ENCODE measurements at regions not wholly inside any gene's neighbourhood (a gene's known extent, or its start where the extent isn't known, plus 50 kb on each side); places are given as distances from the start of the nearest gene placed in this dataset.

DNA sequence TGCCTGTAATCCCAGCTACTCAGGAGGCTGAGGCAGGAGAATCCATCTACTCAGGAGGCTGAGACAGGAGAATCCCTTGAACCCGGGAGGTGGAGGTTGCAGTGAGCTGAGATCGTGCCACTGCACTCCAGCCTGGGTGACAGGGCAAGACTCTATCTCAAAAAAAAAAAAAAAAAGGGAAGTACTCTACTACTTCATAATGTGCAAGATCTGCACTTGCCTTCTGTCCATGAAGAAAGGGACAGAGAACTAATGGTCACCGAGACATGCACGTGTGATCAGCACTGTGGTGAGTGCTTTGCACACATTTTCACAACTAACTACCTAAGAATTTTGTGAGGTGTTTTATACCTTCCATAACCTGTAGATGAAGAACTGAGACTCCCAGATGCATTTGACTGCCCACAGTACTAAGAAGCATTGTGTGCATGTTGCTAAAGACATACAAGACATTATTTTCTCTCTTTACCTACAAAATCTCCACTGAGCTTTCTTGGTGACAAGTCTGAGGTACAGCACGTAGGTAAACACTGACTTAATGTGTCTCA, 784.8 kb upstream of the ID2 start:
- DNase-seq (ENCODE audit: low spot score) = no peak

DNA sequence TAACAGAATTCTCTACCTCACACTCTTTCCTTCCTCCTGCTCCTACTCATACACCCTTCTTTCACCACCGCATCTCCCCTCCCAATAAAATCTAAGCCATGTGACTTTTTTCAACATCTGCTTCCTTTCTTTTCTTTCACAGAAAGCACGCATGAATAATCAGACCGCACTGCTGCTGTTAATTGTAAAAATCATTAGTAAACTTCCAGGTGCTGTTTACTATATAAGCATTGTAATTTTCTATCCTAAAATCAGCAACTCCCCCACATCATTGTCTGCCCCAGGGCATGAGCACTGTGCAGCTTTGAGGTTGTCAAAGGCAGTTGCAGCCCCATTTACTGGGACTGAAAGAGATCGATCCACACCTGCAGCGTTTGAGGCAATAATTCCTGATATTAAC, 782.6 kb upstream of the ID2 start:
- DNase-seq (ENCODE audit: low spot score) = no peak

DNA sequence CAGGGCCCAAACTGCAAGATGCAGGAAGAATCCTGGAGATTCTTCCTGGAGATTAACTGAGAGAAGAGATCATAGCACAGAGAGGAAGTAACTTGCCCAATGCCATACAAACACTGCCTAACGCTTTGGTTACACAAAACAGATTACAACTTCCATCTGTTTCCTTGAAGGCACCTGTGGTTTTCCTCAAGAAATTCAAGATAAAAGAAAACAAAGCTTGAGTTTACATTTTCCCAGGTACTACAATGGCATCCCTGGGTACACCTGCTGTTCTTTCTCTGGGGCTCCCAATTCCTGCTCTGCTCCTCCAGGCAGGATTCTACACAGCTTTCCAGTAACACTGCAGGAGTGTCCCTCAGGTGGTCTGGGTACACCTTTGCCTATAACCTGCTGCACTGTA, 781.9 kb upstream of the ID2 start:
- DNase-seq (ENCODE audit: low spot score) = no peak

DNA sequence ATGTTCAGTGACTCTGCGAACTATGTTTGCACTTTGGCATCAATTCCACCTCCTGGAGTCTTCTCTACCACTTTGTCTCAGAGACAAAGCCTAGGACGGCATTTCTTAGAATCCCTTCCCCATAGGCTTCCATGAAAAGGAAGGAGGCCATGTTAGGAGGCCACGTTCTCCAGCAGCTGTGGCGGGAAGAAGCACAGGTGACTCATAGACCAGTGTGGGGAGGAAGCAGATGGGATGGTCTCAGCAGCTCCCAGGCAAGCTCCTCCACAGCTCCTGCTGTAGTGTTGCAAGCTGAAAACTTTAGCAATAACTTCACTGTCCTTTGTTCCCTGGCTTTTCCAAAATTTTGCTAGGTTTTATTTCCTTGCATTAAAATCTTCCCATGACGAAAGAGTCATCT, 781.3 kb upstream of the ID2 start:
- DNase-seq (ENCODE audit: low spot score) = no peak

DNA sequence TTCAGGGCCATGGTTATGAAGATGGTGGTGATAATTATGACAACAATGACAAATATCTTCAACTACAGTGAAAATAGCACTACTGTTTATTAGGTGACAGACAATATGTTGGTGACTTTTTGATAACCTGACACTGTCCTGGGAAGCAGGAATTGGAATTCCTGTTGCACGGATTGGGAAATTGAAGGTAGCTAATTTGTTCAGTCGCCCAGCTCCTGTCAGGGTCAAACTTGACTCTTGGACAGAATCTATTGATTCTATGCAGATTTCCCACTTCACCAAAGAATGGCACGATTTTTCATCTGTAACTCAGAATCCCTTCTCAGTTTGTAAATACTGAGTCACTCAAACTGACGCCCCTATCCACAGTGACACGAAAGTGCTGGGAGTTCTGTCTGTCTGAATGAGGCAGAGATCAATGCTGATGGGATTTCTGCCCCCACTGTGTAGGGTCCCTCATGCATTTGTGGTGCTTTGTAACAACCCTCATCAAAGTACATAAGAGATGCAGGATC, 779.5 kb upstream of the ID2 start:
- no peak for DNase-seq (ENCODE audit: low spot score)

DNA sequence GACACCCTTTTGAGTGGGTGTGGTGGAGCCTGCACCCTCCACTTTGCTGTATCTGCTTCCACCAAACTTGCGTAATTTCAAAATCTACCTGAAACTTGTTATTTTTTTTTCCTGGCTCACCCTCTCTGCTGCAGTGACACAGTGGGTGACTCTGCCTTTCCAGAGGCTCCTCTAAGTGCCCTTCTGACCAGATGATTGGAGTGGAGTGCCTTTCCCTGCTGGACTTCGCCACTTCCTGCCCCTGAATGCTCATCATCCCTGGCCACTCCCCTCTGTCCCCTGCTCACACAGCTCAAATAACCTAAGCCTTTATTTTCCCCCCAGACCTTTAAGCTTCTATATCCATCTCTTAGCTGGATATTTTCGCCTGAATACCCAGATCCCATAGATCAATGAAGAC, 777.5 kb upstream of the ID2 start:
- DNase-seq (ENCODE audit: low spot score) = no peak

DNA sequence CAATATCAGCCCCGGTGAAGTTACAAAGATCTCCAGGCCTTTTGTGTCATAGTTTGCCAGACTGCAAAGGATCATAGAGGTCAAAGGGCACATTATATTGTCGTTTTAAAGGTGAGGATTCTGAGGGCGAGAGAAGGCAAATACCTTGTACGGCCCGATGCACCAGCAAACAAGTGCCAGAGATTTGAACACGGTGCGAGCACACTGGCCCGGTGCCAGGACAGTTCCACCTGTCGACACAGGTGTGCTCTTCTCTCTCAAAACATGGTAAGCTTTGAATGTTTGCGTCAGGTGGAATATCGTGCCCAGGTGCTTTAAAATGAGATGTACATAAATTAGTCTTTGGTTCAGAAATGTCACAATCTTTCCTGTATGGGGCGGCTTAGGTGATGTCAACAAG, 776.1 kb upstream of the ID2 start:
- no peak for DNase-seq (ENCODE audit: low spot score)

DNA sequence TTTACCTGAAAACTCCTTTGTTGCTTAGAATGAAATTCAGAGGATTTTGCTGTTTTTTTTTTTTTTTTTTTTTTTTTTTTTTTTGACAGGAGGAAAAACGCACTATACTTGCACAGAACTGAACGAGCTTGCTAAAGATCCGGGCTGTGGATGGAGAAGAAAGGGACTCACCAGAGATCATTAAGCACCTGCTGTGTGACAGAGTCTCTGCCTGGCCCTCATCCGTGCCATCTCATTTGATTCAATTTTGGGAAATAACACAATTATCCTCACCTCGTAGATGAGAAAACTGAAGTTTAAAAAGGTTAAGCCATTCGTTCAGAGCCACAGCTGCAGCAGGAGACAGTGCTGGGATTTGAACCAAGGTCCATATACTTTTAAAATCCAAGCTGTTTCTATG, 775.4 kb upstream of the ID2 start:
- DNase-seq (ENCODE audit: low spot score) = no peak

DNA sequence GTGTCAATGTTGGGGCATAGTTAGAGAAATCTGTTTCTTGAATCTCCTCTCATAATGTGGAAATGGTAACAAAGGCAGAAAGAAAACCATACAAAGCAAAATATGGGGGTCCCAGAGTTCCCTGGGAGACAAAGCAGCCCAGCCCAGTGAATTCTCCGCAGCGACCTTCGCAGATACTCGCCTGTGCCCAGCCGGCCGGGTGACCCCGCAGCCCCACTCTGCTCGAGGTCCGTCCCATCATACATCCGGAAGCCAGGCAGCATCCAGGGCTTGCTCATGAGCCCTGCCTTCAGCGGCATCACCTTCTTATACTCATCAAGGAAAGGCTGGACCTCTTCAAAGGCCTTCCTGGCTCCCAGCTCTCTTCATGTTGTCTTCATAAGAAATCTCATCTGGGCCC, 774.8 kb upstream of the ID2 start:
- DNase-seq (ENCODE audit: low spot score) = no peak

DNA sequence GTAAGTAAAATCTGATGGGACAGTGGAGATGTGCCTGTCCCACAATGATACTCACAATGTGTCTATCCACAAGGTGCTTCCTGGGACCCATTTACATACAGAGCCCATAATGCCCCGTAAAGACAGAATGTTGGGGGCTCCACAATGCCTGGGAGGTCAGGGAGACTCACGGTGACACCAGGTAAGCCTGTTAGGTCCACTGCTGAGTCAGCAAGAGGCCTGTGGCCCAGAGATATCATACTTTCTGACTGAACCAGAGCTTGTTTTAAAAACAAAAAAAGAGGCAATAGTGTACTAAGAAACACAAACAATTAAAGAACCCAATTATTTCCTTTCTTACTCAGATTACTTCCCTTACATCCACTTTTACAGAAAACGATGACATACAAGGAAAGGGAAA, 771.1 kb upstream of the ID2 start:
- no peak for DNase-seq (ENCODE audit: low spot score)

DNA sequence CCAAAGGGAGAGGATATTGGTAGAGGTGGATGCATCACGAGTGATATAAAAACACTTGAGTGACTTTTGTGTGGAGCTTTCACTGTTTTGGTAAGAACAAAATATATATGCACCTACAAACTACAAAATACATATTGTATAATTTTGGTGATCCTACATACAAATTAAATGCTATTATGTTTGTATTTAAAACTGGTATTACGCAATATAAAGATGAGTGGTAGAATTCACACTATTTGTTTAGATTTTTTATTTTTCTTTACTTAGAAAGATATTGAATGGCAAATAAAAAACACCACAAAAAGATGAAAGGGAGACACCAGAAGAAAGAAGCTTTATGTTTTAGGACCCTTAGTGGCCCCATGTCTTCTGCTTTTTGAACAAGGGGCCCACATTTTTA, 770.7 kb upstream of the ID2 start:
- no peak for DNase-seq (ENCODE audit: low spot score)

DNA sequence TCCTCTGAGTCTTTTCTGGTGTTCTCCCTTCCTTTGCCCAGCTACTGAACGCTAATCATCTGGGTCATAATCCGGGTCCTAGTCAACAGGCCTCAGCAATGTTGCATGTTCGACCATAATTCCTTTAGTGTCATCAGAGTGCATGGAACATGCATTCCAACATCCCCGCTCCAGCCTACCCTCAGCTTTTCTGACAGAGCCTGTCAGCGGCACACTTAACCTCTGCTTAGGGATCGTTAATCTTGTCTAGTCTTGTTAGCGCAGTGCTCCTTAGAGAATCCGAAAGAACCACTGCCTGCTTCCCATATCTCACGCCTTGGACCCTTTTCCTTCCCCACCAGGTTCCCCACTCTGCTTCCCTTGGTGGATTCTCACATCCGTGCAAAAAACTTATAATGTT, 767.9 kb upstream of the ID2 start:
- no peak for DNase-seq (ENCODE audit: low spot score)

DNA sequence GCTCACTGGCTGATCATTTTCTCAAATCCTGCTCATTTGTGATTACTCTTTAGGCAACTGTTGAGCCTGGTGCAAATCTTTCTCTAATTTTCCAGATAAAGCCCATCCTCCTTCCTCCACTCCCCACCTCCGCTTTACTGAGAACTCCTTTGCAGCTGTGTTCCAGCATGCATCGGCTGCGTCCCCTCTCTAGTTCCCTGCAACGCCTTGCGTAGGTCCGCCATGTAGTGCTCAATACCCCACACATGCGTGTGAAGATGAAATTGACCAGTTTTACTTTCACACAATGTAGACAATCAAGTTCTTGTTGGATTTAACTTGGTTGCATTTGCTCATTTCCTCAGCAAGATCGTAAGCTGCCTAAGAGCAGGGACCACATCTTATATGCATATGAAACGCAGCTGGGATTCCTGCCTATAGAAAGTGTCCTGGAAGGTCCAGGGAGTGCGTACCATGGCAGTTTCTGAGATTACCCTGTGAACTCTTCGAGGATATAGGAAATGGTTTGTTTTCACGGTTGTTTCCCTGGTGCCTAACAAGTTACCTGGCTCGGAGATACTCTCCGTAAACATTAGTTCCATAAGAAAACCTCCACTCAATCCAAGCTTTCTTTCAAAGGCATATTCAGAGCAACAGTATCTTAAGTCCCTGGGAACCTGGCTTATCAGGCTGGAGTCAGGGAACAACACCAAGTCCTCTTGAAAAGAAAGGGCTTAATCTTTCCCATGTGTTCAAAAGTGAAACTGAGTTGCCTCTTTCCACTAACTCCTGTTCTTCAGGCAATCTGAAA, 766.4 kb upstream of the ID2 start:
- DNase-seq (ENCODE audit: low spot score) = peak; percentile 28

DNA sequence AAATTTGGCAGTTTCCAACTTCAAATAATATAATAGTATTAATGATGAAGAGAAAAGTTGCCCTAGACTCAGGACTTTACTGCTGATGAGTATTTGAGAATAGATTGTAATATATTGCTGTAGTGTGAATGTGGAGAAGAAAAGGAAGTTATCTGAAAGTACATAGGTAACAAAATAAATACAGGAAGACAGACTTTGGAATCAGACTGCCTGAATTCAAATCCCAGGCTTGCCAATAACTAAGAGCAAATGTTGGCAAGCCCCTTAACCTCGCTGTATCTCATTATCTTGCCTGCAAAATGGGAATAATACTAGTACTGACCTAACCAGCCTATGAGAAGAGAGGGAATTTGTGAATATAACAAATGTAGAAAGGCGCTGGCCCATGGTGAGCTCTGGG, 765.2 kb upstream of the ID2 start:
- DNase-seq (ENCODE audit: low spot score) = no peak

DNA sequence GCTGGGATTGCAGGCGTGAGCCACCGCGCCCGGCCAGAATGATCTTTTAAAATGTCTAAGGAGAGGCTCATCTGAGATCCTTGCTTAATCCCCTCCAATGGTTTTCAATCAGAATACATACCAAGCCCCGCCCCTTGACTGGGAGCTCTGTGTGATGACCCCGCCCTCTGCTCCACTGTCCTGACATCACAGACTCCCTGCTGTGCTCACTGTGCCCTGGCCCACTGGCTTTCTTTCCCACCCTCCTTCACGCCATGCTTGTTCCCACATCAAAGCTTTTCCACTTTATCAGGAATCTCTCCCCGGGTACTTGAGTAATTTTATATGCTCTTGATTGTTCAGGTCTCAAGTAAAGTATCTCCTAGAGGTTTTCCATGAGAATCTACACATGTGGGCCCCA, 762.3 kb upstream of the ID2 start:
- DNase-seq (ENCODE audit: low spot score) = peak; percentile 2

DNA sequence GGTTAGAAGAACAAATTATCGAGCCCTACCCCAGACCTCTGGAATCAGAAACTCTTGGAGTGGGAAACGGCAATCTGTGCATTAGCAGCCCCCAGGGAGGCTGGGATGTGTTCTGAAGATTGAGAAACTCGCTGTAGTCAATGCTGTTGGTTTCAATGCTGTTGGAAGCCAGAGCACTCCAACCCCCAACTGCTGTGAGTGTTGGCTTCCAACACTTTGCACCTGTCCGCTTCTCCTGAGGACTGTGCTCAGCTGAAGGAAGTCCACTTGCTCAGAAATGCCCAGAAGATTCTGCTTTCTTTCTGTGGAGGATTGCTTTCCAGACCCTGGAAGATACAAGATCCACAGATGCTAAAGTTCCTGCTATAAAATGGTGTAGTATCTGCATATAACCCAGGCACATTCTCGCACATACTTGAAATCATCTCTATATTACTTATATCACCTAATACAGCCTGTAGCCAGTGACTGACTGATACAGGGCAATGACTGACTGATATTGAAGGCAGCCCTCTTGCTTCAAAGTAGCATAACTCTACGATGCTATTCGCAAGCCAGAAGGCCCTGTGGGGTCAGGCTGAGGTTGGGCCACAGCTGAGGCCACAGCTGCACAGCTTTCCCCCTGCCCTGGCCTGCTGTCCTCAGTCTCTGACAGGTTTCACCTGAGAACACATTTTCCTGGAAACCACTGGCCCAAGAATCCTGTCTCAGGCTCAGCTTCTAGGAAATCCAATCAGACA, 757.7 kb upstream of the ID2 start:
- no peak for DNase-seq (ENCODE audit: low spot score)

DNA sequence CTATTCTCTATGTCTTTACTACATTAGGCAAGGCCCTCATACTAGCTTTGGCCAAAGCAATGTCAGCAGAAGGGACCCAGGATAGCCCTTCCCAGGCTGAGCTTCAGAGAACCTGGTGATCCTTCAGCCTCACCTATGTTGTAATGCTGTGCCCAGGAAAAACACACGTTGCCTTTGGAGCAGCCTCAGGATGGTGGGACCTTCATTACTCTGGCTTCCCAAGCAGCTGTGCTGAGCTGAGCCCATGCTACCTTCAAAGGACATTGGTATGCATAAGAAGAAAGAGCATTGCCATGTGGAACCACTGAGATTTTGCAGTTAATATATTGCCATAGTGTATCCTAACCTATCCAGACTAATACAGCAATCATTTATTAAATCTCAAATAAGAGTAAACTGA, 756.4 kb upstream of the ID2 start:
- no peak for DNase-seq (ENCODE audit: low spot score)

DNA sequence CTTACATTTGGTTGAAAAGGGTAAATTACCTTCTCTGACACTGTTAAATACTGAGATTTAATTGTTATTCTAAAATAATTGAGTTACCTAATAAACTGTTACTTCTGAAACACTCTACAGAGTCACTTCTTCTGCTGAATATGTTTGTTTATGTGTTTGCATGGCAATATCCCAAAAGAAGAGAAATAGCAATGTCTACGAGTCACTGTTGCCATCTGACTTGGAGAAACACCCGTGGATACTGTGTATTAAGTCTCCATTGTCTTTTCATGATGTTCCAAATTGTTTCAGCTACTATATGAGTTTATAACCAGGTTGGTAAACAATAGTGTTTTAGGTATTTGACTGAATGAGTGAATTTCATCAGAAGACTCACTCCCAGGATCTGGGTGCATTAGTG, 754.2 kb upstream of the ID2 start:
- DNase-seq (ENCODE audit: low spot score) = no peak

DNA sequence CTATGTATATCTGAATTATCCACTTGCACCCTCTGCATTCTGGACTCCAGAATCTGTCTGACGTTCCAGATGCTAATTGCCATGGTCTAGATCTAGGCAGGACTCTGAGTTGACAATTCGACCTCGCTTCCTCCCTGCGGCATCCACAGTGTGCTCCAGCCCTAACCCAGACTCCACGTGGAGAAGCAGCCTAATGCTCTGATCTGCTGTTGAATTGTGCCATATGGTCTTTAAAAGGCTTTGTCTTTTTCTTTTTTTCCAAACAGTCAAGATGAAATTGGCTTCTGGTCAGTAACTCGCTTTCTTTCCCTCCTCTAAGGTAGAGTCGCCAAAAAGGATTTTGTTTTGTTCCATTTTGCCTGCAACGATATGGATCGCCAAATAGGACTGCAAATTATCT, 752.6 kb upstream of the ID2 start:
- DNase-seq (ENCODE audit: low spot score) = no peak

DNA sequence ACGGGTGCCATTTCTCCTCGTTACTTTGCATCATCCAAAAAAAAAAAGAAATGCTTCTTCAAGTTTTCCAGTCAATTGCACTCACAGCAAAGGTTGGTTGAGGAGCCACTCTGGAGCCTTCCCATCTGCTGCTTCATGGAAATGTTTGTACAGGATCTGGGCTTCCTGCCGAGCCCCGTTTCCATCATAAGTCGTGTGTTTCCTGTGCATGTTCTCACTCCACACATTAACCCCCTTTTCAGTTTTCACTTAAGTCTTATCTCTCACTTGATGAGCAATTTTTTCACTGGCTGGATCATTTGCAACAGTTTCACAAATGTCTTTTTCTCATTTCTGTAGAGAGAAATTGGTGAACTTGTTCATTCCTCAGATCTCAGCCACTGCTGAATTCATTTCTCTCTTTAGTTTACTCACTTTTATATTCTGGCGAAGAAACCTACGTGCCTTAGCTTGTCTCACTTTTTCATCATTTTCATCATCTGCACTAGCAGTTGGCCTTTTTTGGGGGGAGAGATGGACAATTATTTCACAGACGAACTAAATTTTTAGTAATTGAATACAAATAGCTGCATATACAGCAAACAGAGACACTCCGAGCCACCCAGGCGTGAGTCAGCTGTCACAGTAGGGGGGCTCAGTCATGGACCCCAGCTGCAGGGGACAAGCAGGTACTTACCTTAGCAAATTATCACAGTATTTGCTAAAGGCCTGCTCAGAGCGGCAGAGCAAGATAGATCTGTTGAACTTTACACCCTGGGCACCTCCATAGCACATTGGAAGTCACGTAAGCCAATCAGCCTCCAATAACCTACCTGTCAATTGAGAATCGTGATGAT, 750.8 kb upstream of the ID2 start:
- DNase-seq (ENCODE audit: low spot score) = no peak

DNA sequence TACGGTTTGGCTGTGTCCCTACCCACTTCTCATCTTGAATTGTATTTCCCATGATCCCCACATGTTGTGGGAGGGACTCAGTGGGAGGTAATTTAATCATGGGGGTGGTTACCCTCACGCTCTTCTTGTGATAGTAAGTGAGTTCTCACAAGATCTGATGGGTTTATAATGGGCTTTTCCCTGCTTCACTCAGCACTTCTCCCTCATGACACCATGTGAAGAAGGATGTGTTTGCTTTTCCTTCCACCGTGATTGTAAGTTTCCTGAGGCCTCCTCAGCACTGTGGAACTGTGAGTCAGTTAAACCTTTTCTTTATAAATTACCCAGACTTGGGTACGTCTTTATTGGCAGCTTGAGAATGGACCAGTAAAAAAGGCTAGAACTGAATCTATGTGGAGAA, 750.0 kb upstream of the ID2 start:
- DNase-seq (ENCODE audit: low spot score) = no peak

DNA sequence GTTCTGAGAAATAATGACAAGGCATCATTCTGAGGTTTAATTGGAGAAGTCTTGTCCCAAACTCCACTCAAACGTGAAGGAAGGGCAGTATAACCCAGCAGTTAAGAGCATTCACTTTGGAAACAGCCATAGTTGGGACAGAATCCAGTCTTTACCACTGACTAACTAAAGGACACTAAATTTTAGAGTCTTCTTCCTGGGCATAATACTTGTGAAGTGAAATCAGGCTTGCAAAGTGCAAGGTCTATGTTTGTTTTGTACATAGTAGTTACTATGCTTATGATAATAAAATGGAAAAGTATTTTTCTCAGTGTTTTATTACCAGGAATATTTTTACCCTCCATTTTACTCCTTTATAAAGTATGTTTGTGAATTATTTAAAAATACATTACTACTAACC, 748.2 kb upstream of the ID2 start:
- DNase-seq (ENCODE audit: low spot score) = no peak

DNA sequence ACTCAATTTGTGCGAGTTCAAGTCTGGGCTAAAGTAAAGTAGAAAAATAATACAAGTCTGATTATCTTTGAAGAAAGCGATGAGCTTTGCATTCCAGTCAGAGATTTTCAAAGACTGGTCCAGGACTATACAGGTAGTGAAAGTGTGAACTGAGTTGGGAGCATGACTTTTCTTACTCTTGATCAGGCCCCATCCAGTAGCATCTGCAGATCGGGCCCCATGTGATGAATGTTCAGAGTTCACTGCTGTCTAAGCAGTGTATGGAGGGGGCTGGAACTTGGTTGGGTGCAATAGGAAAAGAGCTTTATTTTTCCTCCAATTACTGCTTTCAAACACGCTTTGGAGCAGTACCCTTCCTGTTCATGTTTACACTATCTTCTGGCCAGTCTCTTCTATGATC, 747.4 kb upstream of the ID2 start:
- DNase-seq (ENCODE audit: low spot score) = no peak

Measured in COLO829 (cell line).